ENCODE measurements at regions not wholly inside any gene's neighbourhood (a gene's known extent, or its start where the extent isn't known, plus 50 kb on each side); places are given as distances from the start of the nearest gene placed in this dataset.

DNA sequence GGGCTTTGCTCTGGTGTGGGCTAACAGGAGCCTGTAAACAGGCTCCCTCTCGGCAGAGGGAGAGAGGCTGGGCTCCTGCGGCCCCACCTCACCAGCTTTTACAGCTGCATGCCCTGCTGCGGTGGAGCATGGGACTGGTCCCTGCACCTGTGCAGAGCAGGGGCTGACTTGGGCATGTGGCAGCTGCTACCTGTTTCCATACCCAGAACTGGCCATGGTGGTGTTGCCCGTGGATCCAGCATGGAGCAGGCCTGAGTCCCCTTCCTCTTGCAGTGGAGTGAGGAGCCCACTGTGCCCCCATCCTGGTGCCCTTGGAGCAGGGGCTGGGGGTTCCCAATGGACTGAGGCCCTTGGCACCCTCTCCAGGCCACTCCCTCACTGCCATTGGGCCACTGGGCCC lies 91.9 kb upstream of the MGMT start:
- intact Hi-C loops (cut with DNase I) = no loop called here
- Histone ChIP-seq H3K4me3 (no peak overlapping the region), H3K36me3 (no peaks in the 10 kb centered on the region), H3K27ac (no peak overlapping the region), H3K4me1 (no peaks in the 10 kb centered on the region), H3K9me3 (no peaks in the 10 kb centered on the region), H3K27me3 (no peaks in the 10 kb centered on the region)
- 92 to 100% methylated on average over 1 to 3 of the region's 4 CpGs for WGBS, 2 donors
- DNase-seq = no peak
- TF ChIP-seq POLR2A (IDR thresholded peaks at IDR 0.05) = no peak
- TF ChIP-seq, protein P1, sequence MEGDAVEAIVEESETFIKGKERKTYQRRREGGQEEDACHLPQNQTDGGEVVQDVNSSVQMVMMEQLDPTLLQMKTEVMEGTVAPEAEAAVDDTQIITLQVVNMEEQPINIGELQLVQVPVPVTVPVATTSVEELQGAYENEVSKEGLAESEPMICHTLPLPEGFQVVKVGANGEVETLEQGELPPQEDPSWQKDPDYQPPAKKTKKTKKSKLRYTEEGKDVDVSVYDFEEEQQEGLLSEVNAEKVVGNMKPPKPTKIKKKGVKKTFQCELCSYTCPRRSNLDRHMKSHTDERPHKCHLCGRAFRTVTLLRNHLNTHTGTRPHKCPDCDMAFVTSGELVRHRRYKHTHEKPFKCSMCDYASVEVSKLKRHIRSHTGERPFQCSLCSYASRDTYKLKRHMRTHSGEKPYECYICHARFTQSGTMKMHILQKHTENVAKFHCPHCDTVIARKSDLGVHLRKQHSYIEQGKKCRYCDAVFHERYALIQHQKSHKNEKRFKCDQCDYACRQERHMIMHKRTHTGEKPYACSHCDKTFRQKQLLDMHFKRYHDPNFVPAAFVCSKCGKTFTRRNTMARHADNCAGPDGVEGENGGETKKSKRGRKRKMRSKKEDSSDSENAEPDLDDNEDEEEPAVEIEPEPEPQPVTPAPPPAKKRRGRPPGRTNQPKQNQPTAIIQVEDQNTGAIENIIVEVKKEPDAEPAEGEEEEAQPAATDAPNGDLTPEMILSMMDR (IDR thresholded peaks at IDR 0.05) = no peak

DNA sequence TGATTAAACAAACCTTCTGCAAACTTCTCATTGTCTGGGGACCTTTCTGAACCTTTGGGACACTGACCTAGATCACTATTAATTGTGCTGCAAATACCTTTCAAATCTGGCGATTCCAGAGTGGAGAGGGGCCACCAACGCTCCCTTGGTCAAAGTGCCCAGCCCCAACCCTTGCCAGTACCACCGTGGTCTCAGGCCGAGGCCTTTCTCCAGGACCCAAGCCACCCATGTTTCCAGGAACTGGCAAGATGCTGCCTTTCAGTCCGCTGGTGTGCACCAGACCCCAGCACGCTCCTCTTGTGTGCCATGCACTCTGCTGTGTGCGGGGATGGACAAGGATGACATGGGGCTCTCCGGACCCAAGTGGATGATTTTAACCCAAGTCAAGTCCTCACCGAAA lies 91.1 kb upstream of the MGMT start:
- H3K9me3 ChIP-seq = no peaks in the 10 kb centered on the region
- no peak overlapping the region for H3K4me3 ChIP-seq
- intact Hi-C loops (cut with DNase I) = no loop called here
- no peaks in the 10 kb centered on the region for H3K27me3 ChIP-seq
- TF ChIP-seq, protein P1 (IDR thresholded peaks at IDR 0.05) = no peak
- no peak for TF ChIP-seq POLR2A (IDR thresholded peaks at IDR 0.05)
- no peak for DNase-seq
- H3K27ac ChIP-seq = no peak overlapping the region
- 87 to 97% methylated on average over 3 to 8 of the region's 9 CpGs for WGBS, 2 donors
- no peaks in the 10 kb centered on the region for H3K4me1 ChIP-seq
- H3K36me3 ChIP-seq = no peaks in the 10 kb centered on the region

DNA sequence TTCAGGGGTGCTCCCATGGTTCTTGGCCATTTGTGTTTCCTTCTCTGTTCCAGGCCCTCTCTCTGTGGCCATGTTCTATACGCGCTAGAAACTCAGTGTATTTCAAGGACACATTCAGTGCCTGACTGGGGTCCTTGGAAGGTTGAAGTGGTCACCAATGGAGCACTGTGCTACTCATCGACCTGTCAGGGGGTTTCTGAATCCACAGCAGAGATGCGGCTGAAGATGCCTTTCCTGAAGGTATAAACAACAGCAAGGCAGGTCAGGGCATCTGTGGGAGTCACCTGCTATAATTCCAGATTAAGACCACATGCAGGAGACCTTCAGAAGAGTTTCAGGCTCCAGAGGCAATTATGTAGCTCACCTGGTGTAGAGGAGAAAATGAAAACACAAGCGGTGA lies 86.8 kb upstream of the MGMT start:
- DNase-seq = no peak
- Histone ChIP-seq H3K4me3 (no peak overlapping the region), H3K36me3 (no peaks in the 10 kb centered on the region), H3K27me3 (no peaks in the 10 kb centered on the region), H3K27ac (no peak overlapping the region), H3K4me1 (no peaks in the 10 kb centered on the region), H3K9me3 (no peaks in the 10 kb centered on the region)
- intact Hi-C loops (cut with DNase I) = no loop called here
- 74 to 100% methylated on average over 3 of the region's 5 CpGs for WGBS, 2 donors
- TF ChIP-seq, protein P1 (IDR thresholded peaks at IDR 0.05) = no peak
- no peak for TF ChIP-seq POLR2A (IDR thresholded peaks at IDR 0.05)

DNA sequence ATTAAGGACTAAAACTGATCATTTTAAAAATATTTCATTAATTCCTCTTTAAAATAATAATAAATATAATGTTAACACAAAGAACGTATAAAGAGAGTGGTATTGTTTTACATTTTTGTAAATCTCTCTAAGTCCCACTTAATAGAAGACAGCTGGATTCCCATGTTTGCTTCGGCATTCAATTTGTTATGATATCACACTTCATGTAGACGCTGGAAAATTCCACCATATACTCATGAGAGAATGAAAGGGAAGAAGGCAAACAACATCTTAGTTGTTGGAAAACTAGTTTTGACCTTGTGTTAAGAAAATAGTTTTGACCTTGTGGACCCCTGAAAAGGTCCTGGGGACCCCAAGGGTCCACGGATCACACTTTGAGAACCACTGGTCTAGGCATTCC lies 85.3 kb upstream of the MGMT start:
- TF ChIP-seq POLR2A (IDR thresholded peaks at IDR 0.05) = no peak
- TF ChIP-seq, protein P1 (IDR thresholded peaks at IDR 0.05) = no peak
- Histone ChIP-seq H3K4me3 (no peak overlapping the region), H3K4me1 (no peaks in the 10 kb centered on the region), H3K9me3 (no peaks in the 10 kb centered on the region), H3K27me3 (no peaks in the 10 kb centered on the region), H3K36me3 (no peaks in the 10 kb centered on the region), H3K27ac (no peak overlapping the region)
- WGBS, 2 donors = 40 to 44% methylated on average over 4 of the region's 4 CpGs
- intact Hi-C loops (cut with DNase I) = no loop called here
- no peak for DNase-seq

GRCh38 chr10:129382401-129382800 lies 84.6 kb upstream of the MGMT start:
- no peak for DNase-seq
- 79 to 88% methylated on average over 5 to 6 of the region's 6 CpGs for WGBS, 2 donors

More at GRCh38 chr10:129382401-129382800, 84.6 kb upstream of the MGMT start:
- Histone ChIP-seq H3K4me3 (no peak overlapping the region), H3K27me3 (no peaks in the 10 kb centered on the region), H3K27ac (no peak overlapping the region), H3K4me1 (no peaks in the 10 kb centered on the region), H3K36me3 (no peaks in the 10 kb centered on the region), H3K9me3 (no peaks in the 10 kb centered on the region)
- intact Hi-C loops (cut with DNase I) = no loop called here
- TF ChIP-seq, protein P1 (IDR thresholded peaks at IDR 0.05) = no peak
- TF ChIP-seq POLR2A (IDR thresholded peaks at IDR 0.05) = no peak
